ENCODE measurements at regions not wholly inside any gene's neighbourhood (a gene's known extent, or its start where the extent isn't known, plus 50 kb on each side); places are given as distances from the start of the nearest gene placed in this dataset.

- Histone ChIP-seq H2AFZ (ENCODE audit: low read depth, low read length) (no peak overlapping the region), H3K9me3 (ENCODE audit: insufficient read depth, low read length, severe bottlenecking) (no peaks in the 10 kb centered on the region), H3K9ac (ENCODE audit: low read depth, low read length) (no peak overlapping the region), H3K27ac (ENCODE audit: low read length) (no peak overlapping the region), H3K4me3 (ENCODE audit: low read depth in 1 of 2, low read length in 2 of 2) (no peak overlapping the region), H3K4me1 (ENCODE audit: insufficient read depth, low read length) (no peaks in the 10 kb centered on the region), H3K4me2 (ENCODE audit: insufficient read depth, low read length) (no peak overlapping the region), H4K20me1 (ENCODE audit: insufficient read depth, low read length) (no peaks in the 10 kb centered on the region), H3K79me2 (ENCODE audit: insufficient read depth, low read length) (no peaks in the 10 kb centered on the region), H3K36me3 (ENCODE audit: insufficient read depth, low read length) (no peaks in the 10 kb centered on the region), H3K27me3 (ENCODE audit: insufficient read depth, low read length, poor library complexity) (no peaks in the 10 kb centered on the region)
- DNase-seq, result no peak
- TF ChIP-seq EZH2 (IDR thresholded peaks at IDR 0.05; ENCODE audit: borderline replicate concordance, low read depth, low read length, severe bottlenecking) (no peak), CTCF (IDR thresholded peaks at IDR 0.05; ENCODE audit: borderline replicate concordance, extremely low read depth, low read length, poor library complexity, severe bottlenecking) (no peak)
- no peak for ATAC-seq (ENCODE audit: insufficient read depth, low read depth)
Measured at GRCh38 chr13:104411141-104411765, 1345.0 kb upstream of the SLC10A2 start.

GRCh38 chr13:104408733-104409132, 1342.5 kb upstream of the SLC10A2 start:
- no peak overlapping the region for H2AFZ ChIP-seq (ENCODE audit: low read depth, low read length)
- no peaks in the 10 kb centered on the region for H3K79me2 ChIP-seq (ENCODE audit: insufficient read depth, low read length)
- DNase-seq (no peak), ATAC-seq (ENCODE audit: insufficient read depth, low read depth) (no peak)
- no peaks in the 10 kb centered on the region for H4K20me1 ChIP-seq (ENCODE audit: insufficient read depth, low read length)
- H3K4me2 ChIP-seq (ENCODE audit: insufficient read depth, low read length), result no peak overlapping the region
- H3K27me3 ChIP-seq (ENCODE audit: insufficient read depth, low read length, poor library complexity), result no peaks in the 10 kb centered on the region
- no peaks in the 10 kb centered on the region for H3K4me1 ChIP-seq (ENCODE audit: insufficient read depth, low read length)
- no peaks in the 10 kb centered on the region for H3K9me3 ChIP-seq (ENCODE audit: insufficient read depth, low read length, severe bottlenecking)
- TF ChIP-seq EZH2 (IDR thresholded peaks at IDR 0.05; ENCODE audit: borderline replicate concordance, low read depth, low read length, severe bottlenecking) (no peak), CTCF (IDR thresholded peaks at IDR 0.05; ENCODE audit: borderline replicate concordance, extremely low read depth, low read length, poor library complexity, severe bottlenecking) (no peak)
- H3K4me3 ChIP-seq (ENCODE audit: low read depth in 1 of 2, low read length in 2 of 2), result no peak overlapping the region
- no peaks in the 10 kb centered on the region for H3K36me3 ChIP-seq (ENCODE audit: insufficient read depth, low read length)
- no peak overlapping the region for H3K9ac ChIP-seq (ENCODE audit: low read depth, low read length)
- H3K27ac ChIP-seq (ENCODE audit: low read length), result no peak overlapping the region

GRCh38 chr13:104404325-104404724, 1338.1 kb upstream of the SLC10A2 start:
- no peak for DNase-seq
- TF ChIP-seq EZH2 (IDR thresholded peaks at IDR 0.05; ENCODE audit: borderline replicate concordance, low read depth, low read length, severe bottlenecking), result no peak
- TF ChIP-seq CTCF (IDR thresholded peaks at IDR 0.05; ENCODE audit: borderline replicate concordance, extremely low read depth, low read length, poor library complexity, severe bottlenecking), result no peak
- no peak overlapping the region for H2AFZ ChIP-seq (ENCODE audit: low read depth, low read length)
- no peaks in the 10 kb centered on the region for H3K4me1 ChIP-seq (ENCODE audit: insufficient read depth, low read length)
- H3K9ac ChIP-seq (ENCODE audit: low read depth, low read length), result no peak overlapping the region
- H4K20me1 ChIP-seq (ENCODE audit: insufficient read depth, low read length), result no peaks in the 10 kb centered on the region
- no peaks in the 10 kb centered on the region for H3K27me3 ChIP-seq (ENCODE audit: insufficient read depth, low read length, poor library complexity)
- H3K9me3 ChIP-seq (ENCODE audit: insufficient read depth, low read length, severe bottlenecking), result no peaks in the 10 kb centered on the region
- no peak overlapping the region for H3K4me3 ChIP-seq (ENCODE audit: low read depth in 1 of 2, low read length in 2 of 2)
- no peaks in the 10 kb centered on the region for H3K79me2 ChIP-seq (ENCODE audit: insufficient read depth, low read length)
- H3K36me3 ChIP-seq (ENCODE audit: insufficient read depth, low read length), result no peaks in the 10 kb centered on the region
- H3K4me2 ChIP-seq (ENCODE audit: insufficient read depth, low read length), result no peak overlapping the region
- no peak overlapping the region for H3K27ac ChIP-seq (ENCODE audit: low read length)
- no peak for ATAC-seq (ENCODE audit: insufficient read depth, low read depth)
